ENCODE measurements at regions not wholly inside any gene's neighbourhood (a gene's known extent, or its start where the extent isn't known, plus 50 kb on each side); places are given as distances from the start of the nearest gene placed in this dataset.

DNA sequence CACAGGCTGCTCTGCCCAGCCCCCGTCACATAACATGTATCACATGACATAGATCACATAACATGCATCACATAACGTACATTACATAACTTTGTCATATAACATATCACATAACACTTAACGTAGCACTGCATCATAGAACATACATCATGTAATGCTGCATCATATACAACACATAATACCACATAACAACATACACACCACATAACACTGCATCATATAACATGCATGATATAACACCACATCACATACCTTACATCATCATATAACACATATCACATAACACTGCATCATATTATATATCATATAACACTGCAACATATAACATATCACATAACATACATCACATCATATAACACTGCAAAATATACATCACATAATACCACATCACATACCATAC lies 83.8 kb downstream of the AXIN2 start:
- no peak overlapping the region for H3K9ac ChIP-seq (ENCODE audit: insufficient read length, low read depth)
- peaks cover 5% of the 10 kb centered on the region; the same call in 1 of the 2 replicates for H3K9me3 ChIP-seq (ENCODE audit: insufficient read depth, low read length)
- H3K4me1 ChIP-seq (ENCODE audit: insufficient read depth, insufficient read length): no peaks in the 10 kb centered on the region
- H3K36me3 ChIP-seq (ENCODE audit: insufficient read depth, insufficient read length, low read length): no peaks in the 10 kb centered on the region
- H3K4me3 ChIP-seq (ENCODE audit: insufficient read length, low read depth): no peak overlapping the region
- TF ChIP-seq YY1 (IDR thresholded peaks at IDR 0.05; ENCODE audit: insufficient read depth, insufficient read length) (no peak), ZNF274 (IDR thresholded peaks at IDR 0.05; ENCODE audit: low read depth, low read length) (no peak), SUZ12 (IDR thresholded peaks at IDR 0.05; ENCODE audit: extremely low read depth, insufficient read depth, insufficient read length) (no peak)
- no peak for DNase-seq (ENCODE audit: low read depth, low spot score)
- H3K27me3 ChIP-seq (ENCODE audit: insufficient read depth, insufficient read length): no peaks in the 10 kb centered on the region

DNA sequence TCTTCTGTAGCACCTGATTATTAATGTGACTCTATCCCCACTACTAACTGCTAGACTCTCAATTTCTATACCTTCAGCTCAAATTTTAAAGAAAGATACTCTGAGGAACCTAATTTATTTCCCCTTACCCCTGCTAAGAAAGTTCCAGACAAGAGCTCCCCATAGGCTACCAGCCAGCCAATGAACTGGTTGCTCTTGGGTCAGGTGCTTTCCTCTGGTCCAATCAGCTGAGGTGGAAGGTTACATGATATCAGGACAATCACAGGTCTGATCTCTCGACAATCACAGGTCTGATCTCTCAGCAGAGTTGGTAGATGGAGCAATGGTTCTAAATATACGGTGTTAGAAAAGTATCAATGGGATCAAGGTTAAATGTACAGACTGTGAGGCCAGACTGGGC lies 86.8 kb downstream of the AXIN2 start:
- H3K27me3 ChIP-seq (ENCODE audit: insufficient read depth, insufficient read length): no peaks in the 10 kb centered on the region
- no peaks in the 10 kb centered on the region for H3K9me3 ChIP-seq (ENCODE audit: insufficient read depth, low read length)
- no peaks in the 10 kb centered on the region for H3K36me3 ChIP-seq (ENCODE audit: insufficient read depth, insufficient read length, low read length)
- no peak overlapping the region for H3K9ac ChIP-seq (ENCODE audit: insufficient read length, low read depth)
- H3K4me1 ChIP-seq (ENCODE audit: insufficient read depth, insufficient read length): peaks cover 5% of the 10 kb centered on the region
- TF ChIP-seq ZNF274 (IDR thresholded peaks at IDR 0.05; ENCODE audit: low read depth, low read length) (no peak), SUZ12 (IDR thresholded peaks at IDR 0.05; ENCODE audit: extremely low read depth, insufficient read depth, insufficient read length) (no peak), YY1 (IDR thresholded peaks at IDR 0.05; ENCODE audit: insufficient read depth, insufficient read length) (no peak)
- no peak for DNase-seq (ENCODE audit: low read depth, low spot score)
- H3K4me3 ChIP-seq (ENCODE audit: insufficient read length, low read depth): no peak overlapping the region

DNA sequence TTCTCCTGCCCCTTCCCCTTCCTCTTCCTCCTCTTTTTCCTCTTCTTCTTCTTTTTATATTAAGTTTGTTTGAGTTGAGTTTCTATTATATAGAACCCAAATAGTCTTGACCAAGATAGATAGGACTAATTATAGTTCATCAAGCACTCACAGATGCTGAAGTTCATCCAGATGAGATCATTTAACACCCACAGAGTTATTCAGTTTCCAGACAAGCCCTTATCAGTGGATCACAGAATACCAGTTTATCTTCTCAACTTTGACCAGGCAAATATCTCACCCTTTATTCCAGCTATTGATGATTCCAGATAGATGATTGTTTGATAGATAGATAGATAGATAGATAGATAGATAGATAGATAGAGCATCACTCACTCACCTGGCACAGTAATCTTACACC lies 87.5 kb downstream of the AXIN2 start:
- DNase-seq (ENCODE audit: low read depth, low spot score): no peak
- H3K9me3 ChIP-seq (ENCODE audit: insufficient read depth, low read length): no peaks in the 10 kb centered on the region
- no peak overlapping the region for H3K9ac ChIP-seq (ENCODE audit: insufficient read length, low read depth)
- peaks cover 5% of the 10 kb centered on the region for H3K4me1 ChIP-seq (ENCODE audit: insufficient read depth, insufficient read length)
- no peak overlapping the region for H3K4me3 ChIP-seq (ENCODE audit: insufficient read length, low read depth)
- no peaks in the 10 kb centered on the region for H3K36me3 ChIP-seq (ENCODE audit: insufficient read depth, insufficient read length, low read length)
- H3K27me3 ChIP-seq (ENCODE audit: insufficient read depth, insufficient read length): no peaks in the 10 kb centered on the region
- TF ChIP-seq YY1 (IDR thresholded peaks at IDR 0.05; ENCODE audit: insufficient read depth, insufficient read length): no peak
- no peak for TF ChIP-seq SUZ12 (IDR thresholded peaks at IDR 0.05; ENCODE audit: extremely low read depth, insufficient read depth, insufficient read length)
- no peak for TF ChIP-seq ZNF274 (IDR thresholded peaks at IDR 0.05; ENCODE audit: low read depth, low read length)

DNA sequence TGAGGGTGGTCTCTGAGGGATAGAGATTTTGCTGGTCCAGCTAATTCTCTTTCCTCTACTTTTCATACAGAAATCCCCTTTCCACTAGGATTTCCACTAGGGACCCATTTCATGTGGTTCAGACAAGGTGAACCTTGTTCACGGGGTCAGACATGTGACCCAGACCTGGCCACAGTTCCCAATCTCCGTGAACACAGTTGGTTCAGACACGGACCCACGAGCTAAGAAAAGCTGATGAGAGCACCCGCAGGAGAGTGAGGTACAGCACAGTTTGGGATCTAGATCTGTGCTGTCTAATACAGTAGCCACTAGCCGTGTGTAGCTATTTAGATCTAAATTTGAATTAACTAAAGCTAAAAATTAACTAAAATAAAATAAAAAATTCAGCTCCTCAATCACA lies 88.1 kb downstream of the AXIN2 start:
- no peak for DNase-seq (ENCODE audit: low read depth, low spot score)
- Histone ChIP-seq H3K4me1 (ENCODE audit: insufficient read depth, insufficient read length) (peaks cover 5% of the 10 kb centered on the region), H3K27me3 (ENCODE audit: insufficient read depth, insufficient read length) (no peaks in the 10 kb centered on the region), H3K9ac (ENCODE audit: insufficient read length, low read depth) (no peak overlapping the region), H3K36me3 (ENCODE audit: insufficient read depth, insufficient read length, low read length) (no peaks in the 10 kb centered on the region), H3K4me3 (ENCODE audit: insufficient read length, low read depth) (no peak overlapping the region), H3K9me3 (ENCODE audit: insufficient read depth, low read length) (no peaks in the 10 kb centered on the region)
- TF ChIP-seq ZNF274 (IDR thresholded peaks at IDR 0.05; ENCODE audit: low read depth, low read length) (no peak), YY1 (IDR thresholded peaks at IDR 0.05; ENCODE audit: insufficient read depth, insufficient read length) (no peak), SUZ12 (IDR thresholded peaks at IDR 0.05; ENCODE audit: extremely low read depth, insufficient read depth, insufficient read length) (no peak)

DNA sequence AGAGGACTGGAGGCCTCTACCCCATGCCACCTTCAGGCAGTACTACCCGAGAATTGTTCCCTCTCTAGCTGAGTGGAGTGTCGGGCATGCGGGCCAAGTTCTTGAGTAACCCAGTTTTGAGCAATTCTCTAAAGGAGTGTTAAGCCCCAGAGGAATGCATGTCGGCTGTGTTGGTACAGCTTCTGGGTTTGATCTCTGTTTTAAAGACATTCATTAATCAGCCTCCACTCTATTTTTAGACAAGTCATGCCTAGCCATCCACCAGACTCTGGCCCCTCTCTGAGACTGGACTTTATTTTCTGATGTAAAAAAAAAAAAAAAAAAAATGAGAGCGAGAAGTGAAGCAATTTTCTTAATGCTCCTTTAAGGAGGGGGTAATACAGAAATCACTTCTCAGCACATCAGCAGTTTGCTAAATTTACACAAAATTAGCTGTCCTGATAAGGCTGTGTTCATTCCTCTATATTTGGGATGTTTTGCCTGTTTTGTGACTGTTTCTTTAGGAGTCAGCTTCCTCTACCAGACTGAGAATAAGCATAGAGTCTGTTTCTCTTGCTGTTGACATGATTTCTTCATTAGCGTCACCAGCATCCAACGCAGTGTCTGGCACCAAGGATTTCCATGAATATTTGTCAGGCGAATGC lies 88.7 kb downstream of the AXIN2 start:
- no peak overlapping the region for H3K9ac ChIP-seq (ENCODE audit: insufficient read length, low read depth)
- H3K4me1 ChIP-seq (ENCODE audit: insufficient read depth, insufficient read length): peaks cover 5% of the 10 kb centered on the region
- TF ChIP-seq SUZ12 (IDR thresholded peaks at IDR 0.05; ENCODE audit: extremely low read depth, insufficient read depth, insufficient read length): no peak
- TF ChIP-seq ZNF274 (IDR thresholded peaks at IDR 0.05; ENCODE audit: low read depth, low read length): no peak
- TF ChIP-seq YY1 (IDR thresholded peaks at IDR 0.05; ENCODE audit: insufficient read depth, insufficient read length): no peak
- DNase-seq (ENCODE audit: low read depth, low spot score): no peak
- H3K4me3 ChIP-seq (ENCODE audit: insufficient read length, low read depth): no peak overlapping the region
- H3K36me3 ChIP-seq (ENCODE audit: insufficient read depth, insufficient read length, low read length): no peaks in the 10 kb centered on the region
- no peaks in the 10 kb centered on the region for H3K9me3 ChIP-seq (ENCODE audit: insufficient read depth, low read length)
- no peaks in the 10 kb centered on the region for H3K27me3 ChIP-seq (ENCODE audit: insufficient read depth, insufficient read length)

DNA sequence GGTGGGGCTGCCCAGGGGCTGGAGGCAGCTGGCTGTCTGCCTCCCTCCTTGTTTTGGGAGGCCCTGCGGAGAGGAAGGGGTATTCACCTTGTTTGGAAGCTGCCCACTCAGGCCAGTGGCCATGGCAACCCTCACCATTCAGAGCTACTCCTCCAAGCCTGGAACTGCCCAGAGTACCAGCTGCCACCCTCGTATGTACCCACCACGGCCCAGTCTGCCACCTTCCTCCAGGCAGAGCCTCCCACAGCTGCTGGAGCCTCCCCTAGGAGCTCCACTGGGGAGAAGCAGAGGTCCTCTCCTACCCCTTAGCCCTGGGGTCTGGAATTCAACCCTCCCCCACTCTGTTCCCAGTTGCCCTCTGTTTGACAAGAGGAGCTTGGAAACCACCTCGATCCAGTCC lies 90.7 kb downstream of the AXIN2 start:
- H3K4me3 ChIP-seq (ENCODE audit: insufficient read length, low read depth): no peak overlapping the region
- H3K36me3 ChIP-seq (ENCODE audit: insufficient read depth, insufficient read length, low read length): no peaks in the 10 kb centered on the region
- H3K27me3 ChIP-seq (ENCODE audit: insufficient read depth, insufficient read length): no peaks in the 10 kb centered on the region
- H3K9ac ChIP-seq (ENCODE audit: insufficient read length, low read depth): no peak overlapping the region
- H3K4me1 ChIP-seq (ENCODE audit: insufficient read depth, insufficient read length): peaks cover 5% of the 10 kb centered on the region
- TF ChIP-seq ZNF274 (IDR thresholded peaks at IDR 0.05; ENCODE audit: low read depth, low read length): no peak
- TF ChIP-seq SUZ12 (IDR thresholded peaks at IDR 0.05; ENCODE audit: extremely low read depth, insufficient read depth, insufficient read length): no peak
- TF ChIP-seq YY1 (IDR thresholded peaks at IDR 0.05; ENCODE audit: insufficient read depth, insufficient read length): no peak
- no peaks in the 10 kb centered on the region for H3K9me3 ChIP-seq (ENCODE audit: insufficient read depth, low read length)
- DNase-seq (ENCODE audit: low read depth, low spot score): no peak

DNA sequence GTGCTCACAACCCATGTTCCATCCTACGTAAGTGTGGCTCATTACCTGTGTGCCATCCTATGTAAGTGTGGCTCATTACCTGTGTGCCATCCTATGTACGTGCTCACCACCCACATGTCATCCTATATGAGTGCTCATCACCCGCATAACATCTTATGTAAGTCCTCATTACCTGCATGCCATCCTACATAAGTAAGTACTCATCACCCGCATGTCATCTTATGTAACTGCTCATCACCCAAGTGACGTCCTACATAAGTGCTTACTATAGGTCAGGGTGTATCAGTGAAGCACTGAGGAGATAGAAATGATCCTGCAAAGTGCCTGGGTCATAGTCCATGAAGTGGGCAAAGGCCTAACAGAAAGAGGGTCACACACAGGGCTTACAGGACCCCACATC lies 93.1 kb downstream of the AXIN2 start:
- TF ChIP-seq YY1 (IDR thresholded peaks at IDR 0.05; ENCODE audit: insufficient read depth, insufficient read length): no peak
- no peak for TF ChIP-seq ZNF274 (IDR thresholded peaks at IDR 0.05; ENCODE audit: low read depth, low read length)
- TF ChIP-seq SUZ12 (IDR thresholded peaks at IDR 0.05; ENCODE audit: extremely low read depth, insufficient read depth, insufficient read length): no peak
- peaks cover 5% of the 10 kb centered on the region for H3K4me1 ChIP-seq (ENCODE audit: insufficient read depth, insufficient read length)
- H3K36me3 ChIP-seq (ENCODE audit: insufficient read depth, insufficient read length, low read length): no peaks in the 10 kb centered on the region
- H3K4me3 ChIP-seq (ENCODE audit: insufficient read length, low read depth): no peak overlapping the region
- H3K9me3 ChIP-seq (ENCODE audit: insufficient read depth, low read length): no peaks in the 10 kb centered on the region
- H3K9ac ChIP-seq (ENCODE audit: insufficient read length, low read depth): no peak overlapping the region
- no peaks in the 10 kb centered on the region for H3K27me3 ChIP-seq (ENCODE audit: insufficient read depth, insufficient read length)
- no peak for DNase-seq (ENCODE audit: low read depth, low spot score)
